Panc1 (cell line): ENCODE measurements at regions not wholly inside any gene's neighbourhood (a gene's known extent, or its start where the extent isn't known, plus 50 kb on each side); places are given as distances from the start of the nearest gene placed in this dataset.

Experiments used
- SIN3A ChIP-seq: IDR thresholded peaks from 2 replicates; pipeline ENCODE4 v1.6.1; 2012; ENCODE audit warnings: low read depth, mild to moderate bottlenecking, low read length, moderate library complexity, borderline replicate concordance; ENCODE audit not compliant: insufficient read depth
- TF ChIP-seq, protein P1 (sequence below): fragments of 450-650 bp; IDR thresholded peaks from 2 replicates; pipeline ENCODE4 v1.5.1; 2017; ENCODE audit warnings: mild to moderate bottlenecking

DNA sequence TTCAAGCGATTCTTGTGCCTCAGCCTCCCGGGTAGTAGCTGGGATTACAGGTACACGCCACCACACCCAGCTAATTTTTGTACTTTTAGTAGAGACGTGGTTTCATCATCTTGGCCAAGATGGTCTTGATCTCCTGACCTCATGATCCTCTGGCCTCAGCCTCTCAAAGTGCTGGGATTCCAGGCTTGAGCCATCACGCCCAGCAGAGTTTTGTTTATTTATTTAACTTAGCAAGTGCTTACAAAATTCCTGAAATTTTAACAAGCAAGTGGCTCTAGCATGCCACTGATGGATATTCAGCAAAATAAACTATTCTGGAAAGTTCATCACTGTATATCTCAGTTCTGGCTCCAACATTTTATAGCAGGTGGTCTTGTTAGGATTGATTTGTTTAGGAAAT, 585.9 kb downstream of the OTOL1 start:
- TF ChIP-seq, protein P1, sequence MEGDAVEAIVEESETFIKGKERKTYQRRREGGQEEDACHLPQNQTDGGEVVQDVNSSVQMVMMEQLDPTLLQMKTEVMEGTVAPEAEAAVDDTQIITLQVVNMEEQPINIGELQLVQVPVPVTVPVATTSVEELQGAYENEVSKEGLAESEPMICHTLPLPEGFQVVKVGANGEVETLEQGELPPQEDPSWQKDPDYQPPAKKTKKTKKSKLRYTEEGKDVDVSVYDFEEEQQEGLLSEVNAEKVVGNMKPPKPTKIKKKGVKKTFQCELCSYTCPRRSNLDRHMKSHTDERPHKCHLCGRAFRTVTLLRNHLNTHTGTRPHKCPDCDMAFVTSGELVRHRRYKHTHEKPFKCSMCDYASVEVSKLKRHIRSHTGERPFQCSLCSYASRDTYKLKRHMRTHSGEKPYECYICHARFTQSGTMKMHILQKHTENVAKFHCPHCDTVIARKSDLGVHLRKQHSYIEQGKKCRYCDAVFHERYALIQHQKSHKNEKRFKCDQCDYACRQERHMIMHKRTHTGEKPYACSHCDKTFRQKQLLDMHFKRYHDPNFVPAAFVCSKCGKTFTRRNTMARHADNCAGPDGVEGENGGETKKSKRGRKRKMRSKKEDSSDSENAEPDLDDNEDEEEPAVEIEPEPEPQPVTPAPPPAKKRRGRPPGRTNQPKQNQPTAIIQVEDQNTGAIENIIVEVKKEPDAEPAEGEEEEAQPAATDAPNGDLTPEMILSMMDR, result no peak
- TF ChIP-seq SIN3A, result no peak
